K562 (cell line): ENCODE measurements at regions not wholly inside any gene's neighbourhood (a gene's known extent, or its start where the extent isn't known, plus 50 kb on each side); places are given as distances from the start of the nearest gene placed in this dataset.

Experiments used
- ATAC-seq: fragments of 200-7000 bp; cut with Tn5 transposase; 3 replicates; pipeline ENCODE4 v1.9.1; 2020; ENCODE audit warnings: moderate library complexity
- BruUV-seq: library from RNA; stranded (reverse); fragments of 400-500 nt; replicated peaks from 2 replicates; lab custom pipeline; 2021; lab: Mats Ljungman, UMichigan
- CTCF ChIA-PET: fragments of 300-600 bp; formaldehyde crosslinking; extraction: SDS; loops from one replicate; lab custom pipeline; 2021; ENCODE audit warnings: low intra/inter-chr PET ratio; lab: Yijun Ruan, JAX
- POLR2A ChIA-PET: fragments of 300-600, 350-650 bp; sonication (Branson Sonifier 250); formaldehyde crosslinking; extraction: SDS; loops from one replicate; lab custom pipeline; 2021; ENCODE audit warnings: antibody characterized with exemption, inconsistent platforms; lab: Yijun Ruan, JAX
- DNase-seq, 4 experiments: peaks; one replicate each; pipeline versions ENCODE4 v3.0.0 to v3.0.0-alpha.2; 2011 to 2018; ENCODE audit warnings: low spot score in 3 of 4, mixed read lengths in 3 of 4; ENCODE audit errors: extremely low read depth in 1 of 4
- FAIRE-seq: peaks from 2 replicates; lab custom pipeline; 2011; peaks lifted over from hg19 to GRCh38; lab: Jason Lieb, UNC
- H2AFZ ChIP-seq: 2 replicates; pipeline ENCODE4 v1.6.0; 2011; ENCODE audit warnings: low read depth, low read length, control low read depth, inconsistent platforms
- H3K27ac ChIP-seq: fragments of 200-600 bp; 3 replicates; pipeline ENCODE4 v1.8.0; 2011; ENCODE audit warnings: low read depth, mild to moderate bottlenecking, control low read depth, inconsistent platforms, low read length, moderate library complexity, mixed read lengths; ENCODE audit errors: extremely low read depth
- H3K27me3 ChIP-seq, 2 experiments: fragments of 300-600 bp in 1 of 2; 2 replicates in 1 of 2; 3 replicates in 1 of 2; pipeline versions ENCODE4 v1.6.0 to v1.8.0; 2011; ENCODE audit warnings: inconsistent platforms in 2 of 2, low read length in 2 of 2, mild to moderate bottlenecking in 1 of 2, mixed read lengths in 1 of 2, moderate library complexity in 1 of 2; ENCODE audit not compliant: control insufficient read depth in 2 of 2, insufficient read depth in 2 of 2
- H3K36me3 ChIP-seq: fragments of 300-600 bp; 3 replicates; pipeline ENCODE4 v1.8.0; 2011; ENCODE audit warnings: mild to moderate bottlenecking, low read length, inconsistent platforms; ENCODE audit not compliant: control insufficient read depth, insufficient read depth
- H3K4me1 ChIP-seq, 2 experiments: fragments of 200-600 bp in 1 of 2; replicated peaks in 1 of 2; 2 replicates in 1 of 2; 3 replicates in 1 of 2; pipeline versions ENCODE4 v1.5.1 to v1.8.0; 2011; ENCODE audit warnings: inconsistent platforms in 2 of 2, low read length in 2 of 2, mild to moderate bottlenecking in 1 of 2, mixed read lengths in 1 of 2, moderate library complexity in 1 of 2; ENCODE audit not compliant: control insufficient read depth in 2 of 2, insufficient read depth in 2 of 2
- H3K4me2 ChIP-seq: 2 replicates; pipeline ENCODE4 v1.6.1; 2011; ENCODE audit warnings: low read length, control low read depth, inconsistent platforms, mixed read lengths; ENCODE audit not compliant: insufficient read depth
- H3K4me3 ChIP-seq: fragments of 200-600 bp; sonication (generic), shearing (Covaris generic); 2 replicates; pipeline ENCODE4 v1.5.1; 2016; ENCODE audit warnings: control low read depth, inconsistent platforms
- H3K79me2 ChIP-seq: fragments of 200-600 bp; 3 replicates; pipeline ENCODE4 v1.8.0; 2011; ENCODE audit warnings: low read length, inconsistent platforms; ENCODE audit not compliant: control insufficient read depth, insufficient read depth
- H3K9ac ChIP-seq, 2 experiments: 2 replicates each; pipeline versions ENCODE4 v1.6.0 to v1.6.1; 2011; ENCODE audit warnings: low read depth in 2 of 2, low read length in 2 of 2, control low read depth in 1 of 2, inconsistent platforms in 1 of 2, mild to moderate bottlenecking in 1 of 2, mixed read lengths in 1 of 2; ENCODE audit not compliant: insufficient read depth in 1 of 2
- H3K9me1 ChIP-seq: one replicate; pipeline ENCODE4 v1.6.0; 2011; ENCODE audit warnings: inconsistent platforms, mild to moderate bottlenecking, low read length, moderate library complexity; ENCODE audit not compliant: control insufficient read depth, insufficient read depth
- H3K9me3 ChIP-seq: replicated peaks from 2 replicates; pipeline ENCODE4 v1.5.1; 2011; ENCODE audit warnings: low read depth, low read length, inconsistent platforms; ENCODE audit not compliant: control insufficient read depth, insufficient read depth
- H4K20me1 ChIP-seq: replicated peaks from 2 replicates; pipeline ENCODE4 v1.6.1; 2011; ENCODE audit warnings: low read length, inconsistent platforms, mixed read lengths; ENCODE audit not compliant: control insufficient read depth, insufficient read depth
- CEBPB ChIP-seq: fragments of 450-650 bp; IDR thresholded peaks from 2 replicates; pipeline ENCODE4 v1.6.1; 2016; ENCODE audit warnings: missing genetic modification characterization, missing compliant biosample characterization
- FOS ChIP-seq: IDR thresholded peaks from 3 replicates; pipeline ENCODE4 v1.6.1; 2011; ENCODE audit not compliant: insufficient read length; ENCODE audit errors: extremely low read depth
- MCM2 ChIP-seq: fragments of 450-650 bp; IDR thresholded peaks from 2 replicates; pipeline ENCODE4 v1.6.1; 2017; ENCODE audit warnings: low read depth, mild to moderate bottlenecking
- NR2C1 ChIP-seq, 2 experiments: fragments of 450-650 bp; IDR thresholded peaks; 2 replicates each; pipeline ENCODE4 v1.6.1; 2017; ENCODE audit warnings: mild to moderate bottlenecking in 2 of 2, antibody characterized with exemption in 1 of 2, inconsistent platforms in 1 of 2, missing compliant biosample characterization in 1 of 2, missing genetic modification characterization in 1 of 2
- ZNF212 ChIP-seq: fragments of 450-650 bp; formaldehyde crosslinking; IDR thresholded peaks from 2 replicates; pipeline ENCODE4 v1.4.0; 2020; ENCODE audit warnings: mild to moderate bottlenecking
- ZNF75A ChIP-seq: fragments of 450-650 bp; formaldehyde crosslinking; IDR thresholded peaks from 2 replicates; pipeline ENCODE4 v1.4.0; 2020; ENCODE audit warnings: mild to moderate bottlenecking
- WGBS: fragments of 100-300 bp; shearing (Covaris generic); methylation state at CpG from one replicate; pipeline ENCODE4 v1.1.6; 2016; ENCODE audit warnings: low coverage, mixed read lengths; ENCODE audit not compliant: insufficient coverage; ENCODE audit errors: missing lambda C conversion rate; 5-methylcytosine and 5-hydroxymethylcytosine counted together
- in situ Hi-C: fragments of 300-500 bp; cut with MboI; formaldehyde crosslinking; loops from 4 replicates; pipeline ENCODE4 v1.15.0; 2018; ENCODE audit warnings: inconsistent platforms, mixed read lengths
- intact Hi-C: fragments of 100-400 bp; cut with micrococcal nuclease; formaldehyde crosslinking; loops from 2 replicates; pipeline ENCODE4 v1.14.2; 2022
- TF ChIP-seq, protein P1 (sequence below): fragments of 250-450 bp; sonication (Bioruptor Pico); IDR thresholded peaks from 2 replicates; pipeline ENCODE4 v1.5.0; 2020; ENCODE audit warnings: mild to moderate bottlenecking

DNA sequence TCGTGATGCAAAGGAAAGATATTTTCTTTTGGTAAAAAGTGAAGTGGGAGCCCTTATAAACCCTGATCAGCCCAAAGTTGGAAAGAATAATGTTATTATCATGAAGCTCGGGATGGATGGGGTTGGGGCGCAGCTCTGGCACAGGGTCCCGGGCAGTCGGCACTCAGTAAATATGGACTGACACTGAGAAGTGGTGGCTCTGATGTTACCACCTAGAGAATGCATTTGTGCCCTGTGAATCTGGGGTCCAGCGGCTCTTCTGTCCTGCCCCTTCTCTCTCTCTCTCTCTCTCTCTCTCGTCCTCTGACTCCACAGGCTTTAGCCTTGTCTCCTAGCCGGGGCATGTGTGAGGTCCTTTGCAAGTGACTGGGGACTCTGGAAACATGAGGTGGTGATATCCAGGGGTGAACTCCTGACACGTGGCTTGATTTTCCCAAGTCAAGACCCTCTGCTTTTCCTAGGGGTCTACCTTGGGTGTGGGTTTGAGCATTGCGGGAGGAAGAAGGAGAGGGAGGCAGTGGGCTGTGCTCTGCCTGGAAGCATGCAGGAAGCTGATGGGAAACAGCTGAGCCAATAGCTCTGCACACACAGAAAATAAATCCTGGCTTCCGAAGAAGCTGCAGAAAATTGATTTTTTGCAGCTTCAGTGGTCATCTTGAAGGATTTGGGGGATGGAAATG is 162.7 kb downstream of the MACROH2A1 start:
- BruUV-seq, result no TSS peak
- Histone ChIP-seq H3K9me3 (no peaks in the 10 kb centered on the region), H3K4me2 (no peak overlapping the region), H3K9ac (no peak overlapping the region), H3K27me3 (peaks cover 6 to 19% of the 10 kb centered on the region in 2 experiments; a peak in 4 of 5 replicates), H3K27ac (no peak overlapping the region)
- in situ Hi-C loops, result no loop called here
- FAIRE-seq (no peak), ATAC-seq (0 out of 3 replicates have a peak, but pooled peaks have one; percentile 11)
- CTCF ChIA-PET, result no interaction called here
- WGBS, result 30% methylated on average over 11 of the region's 11 CpGs
- no peak for TF ChIP-seq ZNF212
- TF ChIP-seq, all 486 proteins: peak for 0
- intact Hi-C loops, result no loop called here
- H3K9me1 ChIP-seq, result no peaks in the 10 kb centered on the region
- no peak overlapping the region for H3K4me3 ChIP-seq
- H4K20me1 ChIP-seq, result peaks cover 7% of the 10 kb centered on the region; the same call in 1 of the 2 replicates
- no peak for DNase-seq
- H3K36me3 ChIP-seq, result no peaks in the 10 kb centered on the region
- no peaks in the 10 kb centered on the region for H3K79me2 ChIP-seq
- POLR2A ChIA-PET, result interaction anchor here (1.4 kb wide), 1 partner anchor 35 kb away, joined by 3 read pairs; no protein-coding TSS in a partner anchor
- no peak overlapping the region for H2AFZ ChIP-seq
- H3K4me1 ChIP-seq, result peaks cover 4 to 6% of the 10 kb centered on the region in 2 experiments; a peak in 3 of 5 replicates

DNA sequence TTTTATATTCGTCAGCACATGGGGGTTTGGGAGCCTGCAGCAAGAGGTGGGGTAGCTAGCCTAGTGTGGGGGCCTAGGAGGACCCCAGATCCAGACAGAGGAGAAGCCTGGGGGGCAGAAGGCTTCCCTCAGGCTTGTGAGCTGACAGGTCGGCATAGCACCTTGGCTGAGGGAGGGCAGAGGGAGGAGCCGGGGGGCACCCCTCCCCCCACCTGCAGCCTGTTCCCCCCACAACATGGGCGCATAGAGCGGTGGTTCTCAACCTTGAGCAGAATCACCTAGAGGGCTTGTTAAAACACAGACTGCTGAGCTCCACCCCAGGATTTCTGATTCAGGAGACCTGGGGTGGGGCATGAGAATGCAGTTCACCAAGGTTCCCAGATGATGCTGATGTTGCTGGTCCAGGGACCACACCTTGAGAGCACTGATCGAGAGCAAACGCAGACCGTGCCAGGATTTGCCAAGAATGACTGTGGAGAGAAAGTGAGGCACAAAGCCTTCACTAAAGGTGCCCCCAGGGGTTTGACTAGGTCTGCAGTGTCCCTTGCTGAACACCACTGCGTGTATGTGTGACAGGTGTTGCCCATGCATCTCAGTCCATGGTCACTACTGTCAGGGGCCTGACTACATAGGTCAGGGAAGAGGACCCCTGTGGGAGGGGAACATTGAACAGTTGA is 163.3 kb downstream of the MACROH2A1 start:
- WGBS, result 7% methylated on average over 7 of the region's 9 CpGs
- in situ Hi-C loops (no loop called here), intact Hi-C loops (no loop called here)
- Histone ChIP-seq H2AFZ (no peak overlapping the region), H3K9ac (no peak overlapping the region), H3K27me3 (peaks cover 6 to 19% of the 10 kb centered on the region in 2 experiments; a peak in 4 of 5 replicates), H4K20me1 (peaks cover 7% of the 10 kb centered on the region; the same call in 1 of the 2 replicates), H3K27ac (no peak overlapping the region), H3K36me3 (no peaks in the 10 kb centered on the region), H3K79me2 (no peaks in the 10 kb centered on the region), H3K4me1 (peaks cover 10 to 12% of the 10 kb centered on the region in 2 experiments; a peak in 4 of 5 replicates), H3K4me3 (no peak overlapping the region), H3K4me2 (no peak overlapping the region), H3K9me1 (no peaks in the 10 kb centered on the region), H3K9me3 (no peaks in the 10 kb centered on the region)
- BruUV-seq, result no TSS peak
- TF ChIP-seq ZNF75A (CRISPR knock-in tag) (no peak), NR2C1 (IDR thresholded peaks at IDR 0.05) (no peak), NR2C1 (tag; IDR thresholded peaks at IDR 0.05) (no peak), MCM2 (no peak), CEBPB (tag) (no peak), FOS (no peak)
- TF ChIP-seq, protein P1, sequence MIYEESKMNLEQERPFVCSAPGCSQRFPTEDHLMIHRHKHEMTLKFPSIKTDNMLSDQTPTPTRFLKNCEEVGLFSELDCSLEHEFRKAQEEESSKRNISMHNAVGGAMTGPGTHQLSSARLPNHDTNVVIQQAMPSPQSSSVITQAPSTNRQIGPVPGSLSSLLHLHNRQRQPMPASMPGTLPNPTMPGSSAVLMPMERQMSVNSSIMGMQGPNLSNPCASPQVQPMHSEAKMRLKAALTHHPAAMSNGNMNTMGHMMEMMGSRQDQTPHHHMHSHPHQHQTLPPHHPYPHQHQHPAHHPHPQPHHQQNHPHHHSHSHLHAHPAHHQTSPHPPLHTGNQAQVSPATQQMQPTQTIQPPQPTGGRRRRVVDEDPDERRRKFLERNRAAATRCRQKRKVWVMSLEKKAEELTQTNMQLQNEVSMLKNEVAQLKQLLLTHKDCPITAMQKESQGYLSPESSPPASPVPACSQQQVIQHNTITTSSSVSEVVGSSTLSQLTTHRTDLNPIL, result no peak
- no peak for DNase-seq
- FAIRE-seq, result no peak
- ChIA-PET CTCF (no interaction called here), POLR2A (interaction anchor here (1.5 kb wide), 1 partner anchor 11 kb away, joined by 5 read pairs; no protein-coding TSS in a partner anchor)
- no peak for ATAC-seq
